Spleen (tissue), 7 donors: ENCODE measurements at regions not wholly inside any gene's neighbourhood (a gene's known extent, or its start where the extent isn't known, plus 50 kb on each side); places are given as distances from the start of the nearest gene placed in this dataset.

Experiments
- CTCF ChIP-seq, 11 experiments: fragments of 200-600 bp in 7 of 11; fragments of 450-650 bp in 4 of 11; sonication (generic) in 4 of 11; IDR thresholded peaks in 8 of 11; conservative IDR thresholded peaks in 3 of 11; 1 replicate in 7 of 11; 2 replicates in 4 of 11; pipeline versions ENCODE4 v1.4.0 to v1.8.0; 2016 to 2021; ENCODE audit warnings: antibody characterized with exemption in 11 of 11, inconsistent platforms in 4 of 11, mild to moderate bottlenecking in 1 of 11
- POLR2AphosphoS5 ChIP-seq, 3 donors: sonication (generic); formaldehyde crosslinking; IDR thresholded peaks; one replicate each; pipeline ENCODE4 v1.5.1; 2017; ENCODE audit warnings: antibody characterized with exemption in 3 of 3
- donor health status: DM: no; HTN: no; CAD: no; lungs with moderate emphysema.
- donor health status: DM: no; HTN: no; CAD: no.
- donor health status: DM: no; HTN: no; CAD: no.

- TF ChIP-seq CTCF (IDR thresholded peaks at IDR 0.05 in 8 of 11, conservative IDR thresholded peaks at IDR 0.05 in 3 of 11) = no peak
- TF ChIP-seq POLR2AphosphoS5 (IDR thresholded peaks at IDR 0.05) = no peak
Observed at GRCh38 chr20:7708112-7708511, 232.1 kb downstream of the HAO1 start.
